OCI-LY7 (cell line): ENCODE measurements at regions not wholly inside any gene's neighbourhood (a gene's known extent, or its start where the extent isn't known, plus 50 kb on each side); places are given as distances from the start of the nearest gene placed in this dataset.

Experiments
- BruUV-seq: library from RNA; stranded (reverse); fragments of 400-500 nt; replicated peaks from 2 replicates; lab custom pipeline; 2021; lab: Mats Ljungman, UMichigan
- CTCF ChIA-PET: fragments of 300-600 bp; sonication (Branson Sonifier 250); formaldehyde crosslinking; loops from one replicate; lab custom pipeline; 2022; ENCODE audit warnings: antibody characterized with exemption; ENCODE audit not compliant: unreplicated experiment; lab: Charles Lee
- POLR2A ChIA-PET: fragments of 300-600 bp; sonication (Branson Sonifier 250); formaldehyde crosslinking; loops from one replicate; lab custom pipeline; 2022; ENCODE audit warnings: antibody characterized with exemption; lab: Charles Lee
- DNase-seq: peaks from one replicate; pipeline ENCODE4 v3.0.0-alpha.2; 2015; ENCODE audit warnings: low spot score
- H2AFZ ChIP-seq: fragments of 200-600 bp; sonication (generic), shearing (Covaris generic); 2 replicates; pipeline ENCODE4 v1.6.1; 2014; ENCODE audit warnings: mild to moderate bottlenecking, antibody characterized with exemption, low read length, moderate library complexity
- H3K27ac ChIP-seq: fragments of 200-600 bp; sonication (generic); 2 replicates; pipeline ENCODE4 v1.5.1; 2014; ENCODE audit warnings: mixed run types, low read depth, mild to moderate bottlenecking, moderate library complexity, low read length, inconsistent platforms; ENCODE audit not compliant: poor library complexity, severe bottlenecking
- H3K36me3 ChIP-seq: fragments of 200-600 bp; sonication (generic); 2 replicates; pipeline ENCODE4 v1.6.1; 2014; ENCODE audit warnings: mild to moderate bottlenecking, antibody characterized with exemption, low read length, moderate library complexity, mixed read lengths; ENCODE audit not compliant: insufficient read depth
- H3K4me1 ChIP-seq: fragments of 200-600 bp; sonication (generic); 2 replicates; pipeline ENCODE4 v1.5.1; 2014; ENCODE audit warnings: mild to moderate bottlenecking, low read length; ENCODE audit not compliant: insufficient read depth, poor library complexity, severe bottlenecking
- H3K4me2 ChIP-seq: fragments of 200-600 bp; sonication (generic); 2 replicates; pipeline ENCODE4 v1.6.1; 2014; ENCODE audit warnings: mild to moderate bottlenecking, low read length
- H3K4me3 ChIP-seq: fragments of 200-600 bp; sonication (generic); 2 replicates; pipeline ENCODE4 v1.5.1; 2014; ENCODE audit warnings: mild to moderate bottlenecking, low read depth, low read length; ENCODE audit not compliant: poor library complexity, severe bottlenecking
- H3K79me2 ChIP-seq: fragments of 200-600 bp; sonication (generic); 2 replicates; pipeline ENCODE4 v1.6.1; 2016; ENCODE audit warnings: low read depth, mild to moderate bottlenecking, low read length, moderate library complexity, mixed read lengths; ENCODE audit not compliant: insufficient read depth
- H3K9me2 ChIP-seq: fragments of 200-600 bp; sonication (generic); 2 replicates; pipeline ENCODE4 v1.6.1; 2016; ENCODE audit warnings: mild to moderate bottlenecking, low read length, mixed read lengths; ENCODE audit not compliant: insufficient read depth
- H3K9me3 ChIP-seq: fragments of 200-600 bp; sonication (generic); 2 replicates; pipeline ENCODE4 v1.6.1; 2014; ENCODE audit warnings: mild to moderate bottlenecking, mixed run types, low read length, mixed read lengths
- H4K20me1 ChIP-seq: fragments of 200-600 bp; sonication (generic); 2 replicates; pipeline ENCODE4 v1.6.1; 2014; ENCODE audit warnings: mild to moderate bottlenecking, antibody characterized with exemption, low read length, moderate library complexity, mixed read lengths; ENCODE audit not compliant: insufficient read depth
- EZH2phosphoT487 ChIP-seq: fragments of 200-600 bp; sonication (generic); IDR thresholded peaks from 2 replicates; pipeline ENCODE4 v1.6.1; 2018; ENCODE audit warnings: low read depth, borderline replicate concordance, mild to moderate bottlenecking, mixed run types, antibody characterized with exemption, low read length, moderate library complexity, mixed read lengths
- intact Hi-C: fragments of 100-400 bp; cut with micrococcal nuclease; formaldehyde crosslinking; loops from one replicate; pipeline ENCODE4 v1.10.0; 2022; ENCODE audit not compliant: unreplicated experiment
- TF ChIP-seq, protein P1 (sequence below): fragments of 200-600 bp; sonication (generic); conservative IDR thresholded peaks from 2 replicates; pipeline ENCODE4 v1.5.1; 2014; ENCODE audit warnings: mild to moderate bottlenecking, antibody characterized with exemption, low read length, moderate library complexity, mixed read lengths

DNA sequence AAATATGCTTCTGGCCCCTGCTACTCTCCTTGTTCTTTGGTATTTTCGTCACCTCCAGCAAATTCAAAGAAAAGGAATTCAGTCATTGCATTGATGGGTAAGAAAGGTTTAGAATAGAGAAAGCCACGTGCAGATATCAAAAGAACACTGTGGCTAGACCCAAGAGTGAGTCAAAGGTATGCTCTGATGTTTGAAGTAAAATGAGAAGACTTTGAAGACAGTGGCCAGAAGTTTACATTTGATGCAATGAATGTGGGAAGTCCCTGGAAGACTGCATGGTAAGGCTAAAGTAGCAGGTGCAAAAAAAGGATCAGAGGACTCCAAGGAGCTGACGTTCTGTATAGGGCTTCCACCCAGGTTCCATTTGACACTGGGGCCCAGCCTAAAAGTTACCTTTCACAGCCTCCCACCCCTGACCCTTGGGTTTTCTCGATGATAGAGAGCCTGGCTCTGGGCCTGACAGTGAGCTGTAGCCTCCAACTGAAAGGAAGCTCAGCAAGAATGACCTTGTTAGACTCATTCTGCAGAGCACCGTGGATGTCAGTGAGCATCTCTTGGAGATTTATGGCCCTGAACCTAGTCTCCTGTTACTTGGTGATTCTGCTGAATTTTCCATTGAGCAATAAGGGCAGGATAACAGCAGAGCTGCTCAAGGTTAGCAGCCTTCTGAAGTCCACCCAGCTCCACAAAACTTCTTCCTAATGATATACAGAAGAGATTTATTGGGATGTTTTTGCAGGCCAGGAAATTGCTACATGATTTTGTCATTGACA lies 223.7 kb upstream of the RBBP8 start:
- Histone ChIP-seq H3K4me2 (no peak overlapping the region), H3K4me1 (no peaks in the 10 kb centered on the region), H3K4me3 (no peak overlapping the region), H3K79me2 (no peaks in the 10 kb centered on the region), H3K9me3 (no peaks in the 10 kb centered on the region), H4K20me1 (no peaks in the 10 kb centered on the region), H2AFZ (no peak overlapping the region), H3K27ac (no peak overlapping the region), H3K9me2 (no peaks in the 10 kb centered on the region), H3K36me3 (no peaks in the 10 kb centered on the region)
- intact Hi-C loops = no loop called here
- DNase-seq = no peak
- POLR2A ChIA-PET = no interaction called here
- no TSS peak for BruUV-seq
- CTCF ChIA-PET = no interaction called here
- TF ChIP-seq, protein P1, sequence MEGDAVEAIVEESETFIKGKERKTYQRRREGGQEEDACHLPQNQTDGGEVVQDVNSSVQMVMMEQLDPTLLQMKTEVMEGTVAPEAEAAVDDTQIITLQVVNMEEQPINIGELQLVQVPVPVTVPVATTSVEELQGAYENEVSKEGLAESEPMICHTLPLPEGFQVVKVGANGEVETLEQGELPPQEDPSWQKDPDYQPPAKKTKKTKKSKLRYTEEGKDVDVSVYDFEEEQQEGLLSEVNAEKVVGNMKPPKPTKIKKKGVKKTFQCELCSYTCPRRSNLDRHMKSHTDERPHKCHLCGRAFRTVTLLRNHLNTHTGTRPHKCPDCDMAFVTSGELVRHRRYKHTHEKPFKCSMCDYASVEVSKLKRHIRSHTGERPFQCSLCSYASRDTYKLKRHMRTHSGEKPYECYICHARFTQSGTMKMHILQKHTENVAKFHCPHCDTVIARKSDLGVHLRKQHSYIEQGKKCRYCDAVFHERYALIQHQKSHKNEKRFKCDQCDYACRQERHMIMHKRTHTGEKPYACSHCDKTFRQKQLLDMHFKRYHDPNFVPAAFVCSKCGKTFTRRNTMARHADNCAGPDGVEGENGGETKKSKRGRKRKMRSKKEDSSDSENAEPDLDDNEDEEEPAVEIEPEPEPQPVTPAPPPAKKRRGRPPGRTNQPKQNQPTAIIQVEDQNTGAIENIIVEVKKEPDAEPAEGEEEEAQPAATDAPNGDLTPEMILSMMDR = no peak
- TF ChIP-seq EZH2phosphoT487 = no peak

DNA sequence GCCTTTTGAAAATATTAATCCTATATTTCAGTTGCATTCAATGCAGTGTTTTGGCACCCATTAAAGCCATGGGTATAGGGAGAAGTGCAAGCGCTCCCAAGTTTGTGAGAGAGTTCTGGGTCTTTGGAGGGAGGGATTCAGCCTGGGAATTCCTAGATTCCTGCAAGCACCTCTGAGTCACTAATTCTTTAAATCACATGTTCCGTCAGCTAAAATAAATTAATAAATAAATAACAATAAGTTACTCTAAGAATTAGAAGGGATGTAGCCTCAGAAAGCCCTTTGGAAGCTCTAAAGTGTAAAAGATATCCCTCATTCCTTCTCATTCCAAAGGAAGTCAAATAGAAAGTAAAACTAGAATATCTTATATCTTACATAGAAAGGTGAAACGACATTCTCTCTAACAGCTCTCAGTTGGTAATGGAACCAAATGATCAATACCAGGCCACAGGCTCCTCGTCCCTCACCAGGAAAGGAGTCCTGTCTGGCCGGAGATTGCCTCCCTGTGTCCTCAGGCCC lies 222.4 kb upstream of the RBBP8 start:
- POLR2A ChIA-PET = no interaction called here

More for the DNA sequence above, 222.4 kb upstream of the RBBP8 start:
- Histone ChIP-seq H4K20me1 (no peaks in the 10 kb centered on the region), H3K4me1 (no peaks in the 10 kb centered on the region), H3K36me3 (no peaks in the 10 kb centered on the region), H3K27ac (no peak overlapping the region), H2AFZ (no peak overlapping the region), H3K4me3 (no peak overlapping the region), H3K9me3 (no peaks in the 10 kb centered on the region), H3K9me2 (no peaks in the 10 kb centered on the region), H3K4me2 (no peak overlapping the region), H3K79me2 (no peaks in the 10 kb centered on the region)
- CTCF ChIA-PET = no interaction called here
- BruUV-seq = no TSS peak
- TF ChIP-seq, protein P1 = no peak
- TF ChIP-seq EZH2phosphoT487 = no peak
- intact Hi-C loops = no loop called here
- no peak for DNase-seq
